ENCODE measurements at regions not wholly inside any gene's neighbourhood (a gene's known extent, or its start where the extent isn't known, plus 50 kb on each side); places are given as distances from the start of the nearest gene placed in this dataset.
"Not testable (repeated sequence)": the region's sequence is repeated elsewhere in the genome, so short reads cannot be mapped to it uniquely, and the experiment has no call there.

DNA sequence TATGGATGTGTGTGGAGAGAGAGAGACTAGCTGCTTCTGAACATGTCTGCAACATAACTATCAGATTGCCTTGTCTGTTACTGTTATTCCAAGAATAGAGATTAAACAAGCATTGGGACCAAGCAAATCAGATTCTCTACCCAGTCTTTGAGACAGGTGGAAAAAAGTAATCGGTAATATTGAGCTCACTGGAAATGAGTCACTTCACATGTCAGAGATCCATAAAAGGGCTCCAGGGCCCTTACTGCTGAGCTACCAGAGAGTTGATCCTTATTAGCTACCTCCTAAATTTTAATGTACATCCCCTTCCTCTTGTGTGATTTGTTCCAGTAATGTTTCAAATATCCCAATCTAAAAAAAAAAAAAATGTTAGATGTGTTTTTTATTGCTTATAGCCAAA lies 2118.0 kb downstream of the PCDH9 start:
- Histone ChIP-seq H3K27me3 (ENCODE audit: insufficient read depth, low read length) (no peaks in the 10 kb centered on the region), H3K27ac (ENCODE audit: low read depth, low read length) (peak overlapping the region; percentile 34), H3K36me3 (ENCODE audit: insufficient read depth, low read length) (no peaks in the 10 kb centered on the region), H3K9me3 (ENCODE audit: insufficient read depth, low read depth, low read length) (no peaks in the 10 kb centered on the region), H3K9ac (ENCODE audit: low read length) (no peak overlapping the region), H2AFZ (ENCODE audit: low read depth, low read length) (no peak overlapping the region), H4K20me1 (ENCODE audit: insufficient read depth, low read length) (no peaks in the 10 kb centered on the region), H3K4me2 (ENCODE audit: low read length) (peak overlapping the region; percentile 66), H3K4me3 (ENCODE audit: insufficient read depth, low read depth, low read length) (no peak overlapping the region), H3K4me1 (ENCODE audit: insufficient read depth, low read length) (peaks cover 9% of the 10 kb centered on the region), H3K79me2 (ENCODE audit: insufficient read depth, low read length) (no peaks in the 10 kb centered on the region)
- Mint-ChIP-seq H3K27ac (ENCODE audit: unreplicated experiment) (peak overlapping the region; percentile 31), H3K27me3 (ENCODE audit: low read depth, unreplicated experiment) (no peaks in the 10 kb centered on the region), H3K4me3 (ENCODE audit: unreplicated experiment) (no peak overlapping the region), H3K9me3 (ENCODE audit: unreplicated experiment) (peaks cover 7% of the 10 kb centered on the region), H3K36me3 (ENCODE audit: low read depth, unreplicated experiment) (no peaks in the 10 kb centered on the region), H3K4me1 (ENCODE audit: low read depth, unreplicated experiment) (peaks cover 11% of the 10 kb centered on the region)
- no peak for TF ChIP-seq CTCF (IDR thresholded peaks at IDR 0.05; ENCODE audit: insufficient read depth, low read depth, low read length)
- TF ChIP-seq EZH2 (IDR thresholded peaks at IDR 0.05; ENCODE audit: insufficient read depth, low read length) = no peak
- DNase-seq (ENCODE audit: low read depth) (peak; percentile 13), FAIRE-seq (no peak)

GRCh38 chr13:65111223-65111622 lies 2118.9 kb downstream of the PCDH9 start:
- Histone ChIP-seq H3K36me3 (ENCODE audit: insufficient read depth, low read length) (no peaks in the 10 kb centered on the region), H3K27me3 (ENCODE audit: insufficient read depth, low read length) (no peaks in the 10 kb centered on the region), H3K4me2 (ENCODE audit: low read length) (no peak overlapping the region), H4K20me1 (ENCODE audit: insufficient read depth, low read length) (no peaks in the 10 kb centered on the region), H3K9me3 (ENCODE audit: insufficient read depth, low read depth, low read length) (no peaks in the 10 kb centered on the region), H3K27ac (ENCODE audit: low read depth, low read length) (no peak overlapping the region), H2AFZ (ENCODE audit: low read depth, low read length) (no peak overlapping the region), H3K4me3 (ENCODE audit: insufficient read depth, low read depth, low read length) (no peak overlapping the region), H3K4me1 (ENCODE audit: insufficient read depth, low read length) (peaks cover 9% of the 10 kb centered on the region), H3K79me2 (ENCODE audit: insufficient read depth, low read length) (no peaks in the 10 kb centered on the region), H3K9ac (ENCODE audit: low read length) (no peak overlapping the region)
- no peaks in the 10 kb centered on the region for H3K27me3 Mint-ChIP-seq (ENCODE audit: low read depth, unreplicated experiment)
- H3K27ac Mint-ChIP-seq (ENCODE audit: unreplicated experiment) = no peak overlapping the region
- peaks cover 11% of the 10 kb centered on the region for H3K4me1 Mint-ChIP-seq (ENCODE audit: low read depth, unreplicated experiment)
- no peak for DNase-seq (ENCODE audit: low read depth)
- peaks cover 12% of the 10 kb centered on the region for H3K9me3 Mint-ChIP-seq (ENCODE audit: unreplicated experiment)
- TF ChIP-seq EZH2 (IDR thresholded peaks at IDR 0.05; ENCODE audit: insufficient read depth, low read length) (no peak), CTCF (IDR thresholded peaks at IDR 0.05; ENCODE audit: insufficient read depth, low read depth, low read length) (no peak)
- H3K36me3 Mint-ChIP-seq (ENCODE audit: low read depth, unreplicated experiment) = no peaks in the 10 kb centered on the region
- no peak overlapping the region for H3K4me3 Mint-ChIP-seq (ENCODE audit: unreplicated experiment)
- no peak for FAIRE-seq

- DNase-seq (ENCODE audit: low read depth) = peak; percentile 43
- not testable (repeated sequence) for H3K4me1 Mint-ChIP-seq (ENCODE audit: low read depth, unreplicated experiment); H3K36me3 ChIP-seq (ENCODE audit: insufficient read depth, low read length); H3K36me3 Mint-ChIP-seq (ENCODE audit: low read depth, unreplicated experiment); H3K4me3 ChIP-seq (ENCODE audit: insufficient read depth, low read depth, low read length); H2AFZ ChIP-seq (ENCODE audit: low read depth, low read length); H3K79me2 ChIP-seq (ENCODE audit: insufficient read depth, low read length); H3K9me3 ChIP-seq (ENCODE audit: insufficient read depth, low read depth, low read length); H3K4me2 ChIP-seq (ENCODE audit: low read length); H4K20me1 ChIP-seq (ENCODE audit: insufficient read depth, low read length); FAIRE-seq; H3K9ac ChIP-seq (ENCODE audit: low read length); H3K27me3 ChIP-seq (ENCODE audit: insufficient read depth, low read length); H3K27ac ChIP-seq (ENCODE audit: low read depth, low read length); H3K27me3 Mint-ChIP-seq (ENCODE audit: low read depth, unreplicated experiment); H3K27ac Mint-ChIP-seq (ENCODE audit: unreplicated experiment); H3K4me3 Mint-ChIP-seq (ENCODE audit: unreplicated experiment); H3K4me1 ChIP-seq (ENCODE audit: insufficient read depth, low read length)
- peaks cover 18% of the 10 kb centered on the region for H3K9me3 Mint-ChIP-seq (ENCODE audit: unreplicated experiment)
Observed at GRCh38 chr13:65104436-65104835, 2125.7 kb downstream of the PCDH9 start.

Data from astrocyte (in vitro differentiated cells and primary cell).